ENCODE measurements at regions not wholly inside any gene's neighbourhood (a gene's known extent, or its start where the extent isn't known, plus 50 kb on each side); places are given as distances from the start of the nearest gene placed in this dataset.

DNA sequence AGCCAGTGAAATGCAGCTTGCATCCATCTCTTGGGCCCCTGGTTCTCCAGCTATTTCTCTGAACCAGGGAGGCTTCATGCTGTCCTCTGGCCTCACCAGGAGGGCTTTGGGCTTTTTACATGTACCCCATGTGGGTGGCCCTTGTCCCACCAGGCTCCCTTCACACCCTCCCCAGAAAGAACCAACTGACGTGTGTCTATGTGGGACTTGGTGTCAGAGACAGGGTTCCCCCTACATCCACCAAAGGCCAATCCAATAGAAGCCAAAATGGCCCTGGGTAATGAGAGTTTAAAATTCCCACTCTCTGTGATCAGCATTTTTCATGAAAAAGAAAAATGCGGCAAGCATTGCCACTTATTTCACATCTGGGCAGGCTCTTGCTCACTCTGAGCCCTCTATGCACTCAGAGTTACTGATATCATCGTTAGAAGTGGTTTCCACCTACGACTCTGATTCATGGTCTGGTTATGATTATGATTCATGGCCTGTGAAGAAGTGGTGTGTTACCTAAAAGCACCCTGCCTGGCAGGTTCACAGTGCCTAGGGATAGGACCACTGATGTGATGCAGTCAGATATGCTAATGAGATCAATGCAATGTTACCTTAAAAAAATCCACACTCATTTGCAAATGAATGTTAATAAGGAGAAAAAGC lies 133.5 kb downstream of the BUB3 start:
- peak; percentile 7 for DNase-seq
- Histone ChIP-seq H3K4me3 (ENCODE audit: low read depth, low read length) (no peak overlapping the region), H3K27me3 (replicated peaks) (no peaks in the 10 kb centered on the region), H3K36me3 (replicated peaks) (no peaks in the 10 kb centered on the region), H3K27ac (no peak overlapping the region)
- TF ChIP-seq, protein P1, sequence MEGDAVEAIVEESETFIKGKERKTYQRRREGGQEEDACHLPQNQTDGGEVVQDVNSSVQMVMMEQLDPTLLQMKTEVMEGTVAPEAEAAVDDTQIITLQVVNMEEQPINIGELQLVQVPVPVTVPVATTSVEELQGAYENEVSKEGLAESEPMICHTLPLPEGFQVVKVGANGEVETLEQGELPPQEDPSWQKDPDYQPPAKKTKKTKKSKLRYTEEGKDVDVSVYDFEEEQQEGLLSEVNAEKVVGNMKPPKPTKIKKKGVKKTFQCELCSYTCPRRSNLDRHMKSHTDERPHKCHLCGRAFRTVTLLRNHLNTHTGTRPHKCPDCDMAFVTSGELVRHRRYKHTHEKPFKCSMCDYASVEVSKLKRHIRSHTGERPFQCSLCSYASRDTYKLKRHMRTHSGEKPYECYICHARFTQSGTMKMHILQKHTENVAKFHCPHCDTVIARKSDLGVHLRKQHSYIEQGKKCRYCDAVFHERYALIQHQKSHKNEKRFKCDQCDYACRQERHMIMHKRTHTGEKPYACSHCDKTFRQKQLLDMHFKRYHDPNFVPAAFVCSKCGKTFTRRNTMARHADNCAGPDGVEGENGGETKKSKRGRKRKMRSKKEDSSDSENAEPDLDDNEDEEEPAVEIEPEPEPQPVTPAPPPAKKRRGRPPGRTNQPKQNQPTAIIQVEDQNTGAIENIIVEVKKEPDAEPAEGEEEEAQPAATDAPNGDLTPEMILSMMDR (IDR thresholded peaks at IDR 0.05; ENCODE audit: low read depth, low read length, missing control alignments), result no peak
- in situ Hi-C loops (cut with HindIII; ENCODE audit: low pct_ligation_motif_present, low sequenced_read_pairs), result no loop called here

GRCh38 chr10:123289432-123289831 lies 135.2 kb downstream of the BUB3 start:
- TF ChIP-seq, protein P1 (IDR thresholded peaks at IDR 0.05; ENCODE audit: low read depth, low read length, missing control alignments), result no peak
- H3K27me3 ChIP-seq (replicated peaks), result no peaks in the 10 kb centered on the region
- in situ Hi-C loops (cut with HindIII; ENCODE audit: low pct_ligation_motif_present, low sequenced_read_pairs), result no loop called here
- H3K36me3 ChIP-seq (replicated peaks), result no peaks in the 10 kb centered on the region
- H3K27ac ChIP-seq, result no peak overlapping the region
- no peak for DNase-seq
- H3K4me3 ChIP-seq (ENCODE audit: low read depth, low read length), result no peak overlapping the region

- Histone ChIP-seq H3K36me3 (replicated peaks) (no peaks in the 10 kb centered on the region), H3K4me3 (ENCODE audit: low read depth, low read length) (no peak overlapping the region), H3K27me3 (replicated peaks) (no peaks in the 10 kb centered on the region), H3K27ac (no peak overlapping the region)
- TF ChIP-seq, protein P1 (IDR thresholded peaks at IDR 0.05; ENCODE audit: low read depth, low read length, missing control alignments), result no peak
- no peak for DNase-seq
- in situ Hi-C loops (cut with HindIII; ENCODE audit: low pct_ligation_motif_present, low sequenced_read_pairs), result no loop called here
Measured at GRCh38 chr10:123294109-123294508, 139.9 kb downstream of the BUB3 start.

DNA sequence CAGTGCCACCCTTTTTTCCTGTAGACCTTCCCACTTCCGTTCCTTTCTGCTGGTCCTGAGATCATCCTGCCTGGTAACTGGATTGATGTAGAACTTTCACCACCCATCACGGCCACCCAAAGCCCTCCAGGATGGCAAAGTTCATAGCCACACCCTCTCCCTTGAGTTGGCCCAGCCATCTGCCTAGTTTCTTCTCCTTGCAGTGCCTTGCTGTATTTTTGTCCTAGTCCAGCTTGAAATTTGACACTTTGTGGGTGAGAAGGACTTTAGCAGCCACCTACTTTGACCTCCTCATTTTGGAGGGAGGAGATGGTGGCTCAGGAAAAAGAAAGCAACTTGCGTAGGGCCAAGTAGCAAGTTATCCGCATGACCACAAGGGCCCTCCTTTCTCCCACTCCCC lies 140.7 kb downstream of the BUB3 start:
- Histone ChIP-seq H3K36me3 (replicated peaks) (no peaks in the 10 kb centered on the region), H3K27ac (no peak overlapping the region), H3K27me3 (replicated peaks) (no peaks in the 10 kb centered on the region), H3K4me3 (ENCODE audit: low read depth, low read length) (no peak overlapping the region)
- in situ Hi-C loops (cut with HindIII; ENCODE audit: low pct_ligation_motif_present, low sequenced_read_pairs), result no loop called here
- no peak for DNase-seq
- TF ChIP-seq, protein P1 (IDR thresholded peaks at IDR 0.05; ENCODE audit: low read depth, low read length, missing control alignments), result no peak

GRCh38 chr10:123295644-123296043 lies 141.4 kb downstream of the BUB3 start:
- Histone ChIP-seq H3K4me3 (ENCODE audit: low read depth, low read length) (no peak overlapping the region), H3K27ac (no peak overlapping the region), H3K27me3 (replicated peaks) (no peaks in the 10 kb centered on the region), H3K36me3 (replicated peaks) (no peaks in the 10 kb centered on the region)
- no peak for DNase-seq
- TF ChIP-seq, protein P1 (IDR thresholded peaks at IDR 0.05; ENCODE audit: low read depth, low read length, missing control alignments), result no peak
- in situ Hi-C loops (cut with HindIII; ENCODE audit: low pct_ligation_motif_present, low sequenced_read_pairs), result no loop called here

GRCh38 chr10:123297175-123297574 lies 143.0 kb downstream of the BUB3 start:
- Histone ChIP-seq H3K4me3 (ENCODE audit: low read depth, low read length) (no peak overlapping the region), H3K36me3 (replicated peaks) (no peaks in the 10 kb centered on the region), H3K27ac (no peak overlapping the region), H3K27me3 (replicated peaks) (no peaks in the 10 kb centered on the region)
- TF ChIP-seq, protein P1 (IDR thresholded peaks at IDR 0.05; ENCODE audit: low read depth, low read length, missing control alignments), result no peak
- no peak for DNase-seq
- in situ Hi-C loops (cut with HindIII; ENCODE audit: low pct_ligation_motif_present, low sequenced_read_pairs), result no loop called here

All from brain microvascular endothelial cell (primary cell).